Breast epithelium (tissue), 4 donors: ENCODE measurements at regions not wholly inside any gene's neighbourhood (a gene's known extent, or its start where the extent isn't known, plus 50 kb on each side); places are given as distances from the start of the nearest gene placed in this dataset.
"Not testable (repeated sequence)": the region's sequence is repeated elsewhere in the genome, so short reads cannot be mapped to it uniquely, and the experiment has no call there.

Experiments
- DNase-seq, 2 donors: peaks; one replicate each; pipeline ENCODE4 v3.0.0-alpha.2; 2019; ENCODE audit warnings: low spot score in 2 of 2
- H3K27ac ChIP-seq, 2 donors: fragments of 200-600 bp; sonication (generic) in 1 of 2; one replicate each; pipeline ENCODE4 v1.5.1; 2016 to 2019; ENCODE audit warnings: mild to moderate bottlenecking in 1 of 2
- H3K27me3 ChIP-seq, 2 donors: fragments of 200-600 bp; sonication (generic) in 1 of 2; one replicate each; pipeline versions ENCODE4 v1.5.1 to v1.6.0; 2017 to 2019; ENCODE audit warnings: control low read depth in 1 of 2, mild to moderate bottlenecking in 1 of 2
- H3K36me3 ChIP-seq: fragments of 200-600 bp; one replicate; pipeline ENCODE4 v1.5.1; 2019
- H3K4me1 ChIP-seq, 2 donors: fragments of 200-600 bp; sonication (generic); one replicate each; pipeline ENCODE4 v1.5.1; 2016 to 2019; ENCODE audit warnings: control low read depth in 1 of 2
- H3K4me3 ChIP-seq, 3 donors: fragments of 200-600 bp; sonication (generic); 1 replicate in 2 of 3; 2 replicates in 1 of 3; pipeline ENCODE4 v1.5.1; 2016 to 2019; ENCODE audit warnings: mild to moderate bottlenecking in 3 of 3, moderate library complexity in 2 of 3
- H3K9me3 ChIP-seq, 2 donors: fragments of 200-600 bp; sonication (generic) in 1 of 2; one replicate each; pipeline ENCODE4 v1.5.1; 2016 to 2019; ENCODE audit warnings: control low read depth in 1 of 2
- POLR2A ChIP-seq: fragments of 450-650 bp; IDR thresholded peaks from one replicate; pipeline ENCODE4 v1.6.1; 2016; ENCODE audit warnings: antibody characterized with exemption, mild to moderate bottlenecking, moderate library complexity
- POLR2AphosphoS5 ChIP-seq, 3 donors: sonication (generic); formaldehyde crosslinking; IDR thresholded peaks; one replicate each; pipeline ENCODE4 v1.6.1; 2017; ENCODE audit warnings: antibody characterized with exemption in 3 of 3
- intact Hi-C: fragments of 100-400 bp; cut with DNase I; formaldehyde crosslinking; loops from one replicate; pipeline ENCODE4 v1.15.1; 2023; ENCODE audit warnings: low total_unique reads
- TF ChIP-seq, protein P1 (sequence below), 3 donors: fragments of 450-650 bp; IDR thresholded peaks; one replicate each; pipeline ENCODE4 v1.5.1; 2016 to 2017; ENCODE audit warnings: antibody characterized with exemption in 3 of 3, mild to moderate bottlenecking in 3 of 3, moderate library complexity in 3 of 3

DNA sequence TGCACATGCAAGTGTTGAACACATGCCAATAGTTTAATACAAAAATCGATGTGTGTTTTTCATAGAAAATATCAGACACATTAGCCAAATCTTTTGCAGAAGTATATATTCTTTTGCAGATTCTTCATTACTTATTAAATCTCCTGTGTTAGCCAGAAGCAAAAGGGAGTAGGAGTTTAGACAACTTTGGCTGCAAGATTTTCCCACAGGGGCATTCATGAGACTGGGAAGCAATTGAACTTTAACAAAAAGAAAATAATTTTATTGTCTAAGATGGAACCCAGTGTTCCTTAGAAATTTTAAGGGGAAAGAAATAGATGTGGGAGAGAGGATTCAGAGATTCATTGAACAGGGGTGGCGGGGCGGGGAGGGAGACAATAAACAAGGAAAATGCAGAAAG, 1336.0 kb downstream of the GATA3 start:
- Histone ChIP-seq H3K9me3 (no peaks in the 10 kb centered on the region), H3K4me3 (no peak overlapping the region), H3K36me3 (no peaks in the 10 kb centered on the region), H3K27me3 (no peaks in the 10 kb centered on the region), H3K27ac (no peak overlapping the region), H3K4me1 (no peaks in the 10 kb centered on the region)
- intact Hi-C loops, result no loop called here
- no peak for TF ChIP-seq POLR2A
- TF ChIP-seq, protein P1, sequence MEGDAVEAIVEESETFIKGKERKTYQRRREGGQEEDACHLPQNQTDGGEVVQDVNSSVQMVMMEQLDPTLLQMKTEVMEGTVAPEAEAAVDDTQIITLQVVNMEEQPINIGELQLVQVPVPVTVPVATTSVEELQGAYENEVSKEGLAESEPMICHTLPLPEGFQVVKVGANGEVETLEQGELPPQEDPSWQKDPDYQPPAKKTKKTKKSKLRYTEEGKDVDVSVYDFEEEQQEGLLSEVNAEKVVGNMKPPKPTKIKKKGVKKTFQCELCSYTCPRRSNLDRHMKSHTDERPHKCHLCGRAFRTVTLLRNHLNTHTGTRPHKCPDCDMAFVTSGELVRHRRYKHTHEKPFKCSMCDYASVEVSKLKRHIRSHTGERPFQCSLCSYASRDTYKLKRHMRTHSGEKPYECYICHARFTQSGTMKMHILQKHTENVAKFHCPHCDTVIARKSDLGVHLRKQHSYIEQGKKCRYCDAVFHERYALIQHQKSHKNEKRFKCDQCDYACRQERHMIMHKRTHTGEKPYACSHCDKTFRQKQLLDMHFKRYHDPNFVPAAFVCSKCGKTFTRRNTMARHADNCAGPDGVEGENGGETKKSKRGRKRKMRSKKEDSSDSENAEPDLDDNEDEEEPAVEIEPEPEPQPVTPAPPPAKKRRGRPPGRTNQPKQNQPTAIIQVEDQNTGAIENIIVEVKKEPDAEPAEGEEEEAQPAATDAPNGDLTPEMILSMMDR (IDR thresholded peaks at IDR 0.05), result no peak
- TF ChIP-seq POLR2AphosphoS5 (IDR thresholded peaks at IDR 0.05), result no peak
- no peak for DNase-seq

DNA sequence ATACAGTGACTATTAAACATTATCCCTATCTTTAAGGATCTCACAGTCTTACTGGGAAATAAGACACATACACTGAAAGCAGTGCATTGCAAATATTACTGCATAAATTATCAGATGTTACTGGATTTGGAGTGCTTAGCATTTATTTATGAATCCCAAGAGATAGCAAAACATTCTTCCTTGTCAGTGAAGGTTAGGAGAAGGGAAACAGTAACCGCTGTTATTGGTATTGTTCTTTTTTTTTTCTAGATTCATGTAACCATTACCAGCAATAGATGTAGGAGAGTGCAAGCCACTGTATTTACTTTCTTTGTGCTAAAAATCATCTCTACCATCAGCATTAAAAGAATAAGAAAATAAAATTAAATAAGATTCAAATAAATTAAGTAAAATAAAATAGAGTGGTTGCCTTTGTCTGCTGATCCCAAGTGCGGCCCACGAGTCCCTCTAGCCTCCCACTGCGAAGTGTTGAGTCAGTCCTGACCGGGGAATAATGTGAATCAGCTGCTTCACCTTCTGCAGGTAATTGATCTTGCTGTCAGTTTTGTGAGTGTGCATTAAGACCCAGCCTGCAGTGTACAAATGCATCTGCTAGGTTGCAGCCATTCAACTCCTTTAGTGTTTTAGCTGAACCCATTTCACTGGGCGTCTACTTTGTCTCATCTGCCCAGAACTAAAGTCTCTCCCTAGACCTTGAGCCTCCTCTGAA, 1344.9 kb downstream of the GATA3 start:
- Histone ChIP-seq H3K4me3 (no peak overlapping the region), H3K36me3 (no peaks in the 10 kb centered on the region), H3K27ac (no peak overlapping the region), H3K9me3 (no peaks in the 10 kb centered on the region), H3K27me3 (no peaks in the 10 kb centered on the region), H3K4me1 (no peaks in the 10 kb centered on the region)
- TF ChIP-seq, protein P1 (IDR thresholded peaks at IDR 0.05), result no peak
- TF ChIP-seq POLR2A (no peak), POLR2AphosphoS5 (IDR thresholded peaks at IDR 0.05) (no peak)
- intact Hi-C loops, result no loop called here
- no peak for DNase-seq

DNA sequence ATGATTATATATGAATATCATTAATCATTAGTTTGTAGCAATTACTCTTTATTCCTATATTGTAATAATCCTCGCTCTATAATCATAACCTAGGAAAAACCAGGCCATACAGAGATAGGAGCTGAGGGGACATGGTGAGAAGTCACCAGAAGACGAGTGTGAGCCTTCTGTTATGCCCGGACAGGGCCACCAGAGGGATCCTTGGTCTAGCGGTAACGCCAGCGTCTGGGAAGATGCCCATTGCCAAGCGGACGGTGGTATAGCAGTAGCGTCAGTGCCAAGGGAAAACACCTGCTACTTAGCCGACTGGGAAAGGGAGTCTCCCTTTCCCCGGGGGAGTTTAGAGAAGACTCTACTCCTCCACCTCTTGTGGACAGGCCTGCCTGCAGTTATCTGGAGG, 1347.6 kb downstream of the GATA3 start:
- H3K36me3 ChIP-seq, H3K4me1 ChIP-seq, H3K9me3 ChIP-seq, H3K27me3 ChIP-seq, H3K4me3 ChIP-seq, DNase-seq, H3K27ac ChIP-seq, intact Hi-C loops: not testable (repeated sequence)

DNA sequence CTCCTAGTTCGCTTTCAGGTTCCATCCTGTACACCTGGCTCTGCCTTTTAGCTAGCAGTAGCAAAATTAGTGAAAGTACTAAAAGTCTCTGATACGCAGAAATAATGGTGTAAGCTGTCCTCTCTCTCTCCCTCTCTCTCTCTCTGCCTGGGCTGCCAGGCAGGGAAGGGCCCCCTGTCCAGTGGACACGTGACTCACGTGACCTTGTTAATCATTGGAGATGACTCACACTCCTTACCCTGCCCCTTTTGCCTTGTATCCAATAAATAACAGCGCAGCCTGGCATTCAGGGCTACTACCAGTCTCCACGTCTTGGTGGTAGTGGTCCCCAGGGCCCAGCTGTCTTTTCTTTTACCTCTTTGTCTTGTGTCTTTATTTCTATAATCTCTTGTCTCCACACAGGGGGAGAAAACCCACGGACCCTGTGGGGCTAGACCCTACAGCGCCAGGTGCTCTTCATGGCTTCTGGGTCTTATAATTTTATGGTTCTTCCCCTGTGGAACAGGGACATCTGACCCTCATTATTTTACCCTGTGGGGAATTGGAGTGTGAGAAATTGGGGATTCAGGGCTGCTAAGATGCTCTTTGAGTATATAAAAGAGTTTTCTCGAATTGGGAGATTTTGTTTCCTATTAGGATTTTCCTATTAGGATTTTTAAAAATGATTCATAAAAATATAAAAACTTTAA, 1348.2 kb downstream of the GATA3 start:
- intact Hi-C loops, H3K9me3 ChIP-seq, H3K27me3 ChIP-seq, H3K36me3 ChIP-seq, DNase-seq, H3K4me3 ChIP-seq, H3K4me1 ChIP-seq, H3K27ac ChIP-seq: not testable (repeated sequence)

DNA sequence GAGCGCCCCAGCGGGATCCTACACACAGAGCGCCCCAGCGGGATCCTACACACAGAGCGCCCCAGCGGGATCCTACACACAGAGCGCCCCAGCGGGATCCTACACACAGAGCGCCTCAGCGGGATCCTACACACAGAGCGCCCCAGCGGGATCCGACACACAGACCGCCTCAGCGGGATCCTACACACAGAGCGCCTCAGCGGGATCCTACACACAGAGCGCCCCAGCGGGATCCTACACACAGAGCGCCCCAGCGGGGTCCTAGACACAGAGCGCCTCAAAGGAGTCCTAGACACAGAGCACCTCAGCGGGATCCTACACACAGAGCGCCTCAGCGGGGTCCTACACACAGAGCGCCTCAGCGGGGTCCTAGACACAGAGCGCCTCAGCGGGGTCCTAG, 1352.7 kb downstream of the GATA3 start:
- H3K9me3 ChIP-seq, DNase-seq, H3K27ac ChIP-seq, H3K4me3 ChIP-seq, H3K4me1 ChIP-seq, H3K27me3 ChIP-seq, intact Hi-C loops, H3K36me3 ChIP-seq: not testable (repeated sequence)

DNA sequence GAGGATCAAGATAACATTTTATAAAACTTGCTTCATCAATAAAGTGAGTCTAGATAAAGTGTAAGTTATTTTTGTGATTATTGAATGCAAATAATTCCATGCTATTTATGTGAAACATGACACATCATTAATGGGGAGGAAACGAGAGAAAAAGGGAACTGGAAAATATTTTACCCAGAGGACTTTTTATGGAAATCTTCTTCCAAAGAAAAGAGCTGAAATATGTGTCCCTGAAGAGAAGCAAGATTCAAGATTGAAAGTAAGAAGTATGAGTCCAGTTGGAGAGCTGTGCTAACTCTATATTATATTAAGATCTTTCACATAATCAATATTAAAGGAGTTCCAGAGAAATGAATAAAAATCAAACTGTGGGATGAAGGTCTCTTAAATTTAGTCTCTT, 1361.8 kb downstream of the GATA3 start:
- no peak overlapping the region for H3K4me3 ChIP-seq
- intact Hi-C loops, result no loop called here
- TF ChIP-seq POLR2AphosphoS5 (IDR thresholded peaks at IDR 0.05) (no peak), POLR2A (no peak)
- TF ChIP-seq, protein P1 (IDR thresholded peaks at IDR 0.05), result no peak
- no peak for DNase-seq
- no peaks in the 10 kb centered on the region for H3K27me3 ChIP-seq
- no peaks in the 10 kb centered on the region for H3K9me3 ChIP-seq
- H3K4me1 ChIP-seq, result no peaks in the 10 kb centered on the region
- no peak overlapping the region for H3K27ac ChIP-seq
- H3K36me3 ChIP-seq, result no peaks in the 10 kb centered on the region
